SK-N-MC (cell line): ENCODE measurements at regions not wholly inside any gene's neighbourhood (a gene's known extent, or its start where the extent isn't known, plus 50 kb on each side); places are given as distances from the start of the nearest gene placed in this dataset.
"Not testable (repeated sequence)": the region's sequence is repeated elsewhere in the genome, so short reads cannot be mapped to it uniquely, and the experiment has no call there.

ENCODE experiments used
- EZH2 ChIP-seq: fragments of 200-600 bp; sonication (generic); IDR thresholded peaks from one replicate; pipeline ENCODE4 v1.6.1; 2017; ENCODE audit warnings: antibody characterized with exemption
- POLR2AphosphoS5 ChIP-seq: IDR thresholded peaks from 2 replicates; pipeline ENCODE4 v1.6.1; 2012; ENCODE audit warnings: mild to moderate bottlenecking, low read depth, low read length, borderline replicate concordance

GRCh38 chr2:144724460-144724859 lies 204.5 kb upstream of the ZEB2 start:
- TF ChIP-seq EZH2, POLR2AphosphoS5: not testable (repeated sequence)
